Middle frontal gyrus (tissue), 1 donor: ENCODE measurements at regions not wholly inside any gene's neighbourhood (a gene's known extent, or its start where the extent isn't known, plus 50 kb on each side); places are given as distances from the start of the nearest gene placed in this dataset.

Experiments used
- DNase-seq: peaks from one replicate; pipeline ENCODE4 v3.0.0-alpha.2; 2015; ENCODE audit warnings: low spot score; ENCODE audit errors: extremely low spot score

- no peak for DNase-seq
These were observed 210.8 kb downstream of the TBXT start for GRCh38 chr6:165956874-165957273.

GRCh38 chr6:165952514-165952913, 215.1 kb downstream of the TBXT start:
- DNase-seq = no peak

GRCh38 chr6:165950316-165950715, 217.3 kb downstream of the TBXT start:
- no peak for DNase-seq

DNA sequence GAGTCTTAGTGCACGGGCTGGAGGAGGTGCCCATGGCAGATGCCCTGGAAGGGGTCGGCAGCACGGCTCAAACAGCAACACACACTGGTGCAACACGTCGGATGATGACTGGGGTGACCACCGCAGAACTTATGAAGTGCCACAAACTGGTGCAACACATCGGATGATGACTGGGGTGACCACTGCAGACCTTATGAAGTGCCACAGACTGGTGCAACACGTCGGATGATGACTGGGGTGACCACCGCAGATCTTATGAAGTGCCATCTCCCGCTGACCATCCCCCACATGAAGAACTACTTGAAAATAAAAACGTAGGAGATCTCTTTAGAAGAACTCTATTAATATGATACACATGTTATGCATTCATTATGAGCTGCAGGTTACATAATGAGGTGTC, 218.3 kb downstream of the TBXT start:
- DNase-seq = no peak

GRCh38 chr6:165944002-165944466, 223.6 kb downstream of the TBXT start:
- DNase-seq = no peak

DNA sequence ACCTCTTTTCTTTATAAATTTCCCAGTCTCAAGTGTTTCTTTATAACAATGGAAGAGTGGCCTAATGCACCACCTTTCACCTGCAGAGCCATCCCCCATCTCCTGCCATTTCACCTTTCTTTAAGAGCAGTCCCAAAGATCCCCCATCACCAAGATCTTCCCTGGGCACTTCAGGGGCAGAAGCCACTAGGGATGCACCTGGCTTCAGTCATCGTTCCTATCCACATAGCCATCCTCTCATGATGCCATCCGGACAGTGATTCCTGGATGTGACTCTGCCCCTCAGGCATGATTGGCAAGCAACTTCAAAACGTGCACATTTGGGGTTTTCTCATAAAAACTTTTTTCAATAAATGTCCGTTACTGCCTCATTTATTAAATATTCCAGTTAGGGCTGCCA, 225.9 kb downstream of the TBXT start:
- DNase-seq = no peak

- no peak for DNase-seq
These were observed 226.3 kb downstream of the TBXT start for GRCh38 chr6:165941249-165941775.

GRCh38 chr6:165940366-165940765, 227.3 kb downstream of the TBXT start:
- no peak for DNase-seq

DNA sequence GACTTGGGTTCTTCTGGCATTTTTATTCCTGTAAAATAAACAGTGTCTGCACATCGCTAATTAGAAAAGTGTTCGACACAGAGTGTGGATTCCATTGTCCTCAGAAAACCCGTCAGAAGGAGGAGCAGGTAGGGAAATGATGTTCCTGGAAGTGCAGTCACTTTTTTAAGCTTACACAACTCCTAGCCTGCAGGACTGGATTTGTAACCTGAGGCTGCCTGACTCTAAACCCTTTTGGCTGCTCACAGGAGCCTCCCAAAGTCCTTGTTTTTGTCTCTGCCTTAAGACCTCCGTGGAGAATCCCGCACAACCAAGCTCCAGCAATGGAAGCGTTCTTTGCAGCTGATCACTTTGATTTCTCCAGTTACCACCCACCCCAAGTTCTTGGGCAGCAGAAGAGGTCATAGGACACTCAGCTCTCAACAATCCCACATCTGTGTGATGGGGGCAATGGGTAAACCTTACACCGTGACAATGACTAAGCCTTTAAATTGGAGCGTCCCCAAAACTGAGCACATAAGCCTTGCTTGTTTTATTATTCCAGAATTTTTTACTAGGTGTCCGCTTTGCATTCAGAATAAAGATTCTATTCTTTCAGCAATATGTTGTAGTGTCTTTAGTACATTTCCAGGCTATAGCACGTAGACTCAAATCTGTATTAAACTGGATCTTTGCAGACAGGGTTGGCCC, 227.9 kb downstream of the TBXT start:
- no peak for DNase-seq

GRCh38 chr6:165939047-165939446, 228.6 kb downstream of the TBXT start:
- DNase-seq = no peak

- no peak for DNase-seq
These were observed 229.9 kb downstream of the TBXT start for GRCh38 chr6:165937564-165938358.

GRCh38 chr6:165936660-165937059, 231.0 kb downstream of the TBXT start:
- no peak for DNase-seq

DNA sequence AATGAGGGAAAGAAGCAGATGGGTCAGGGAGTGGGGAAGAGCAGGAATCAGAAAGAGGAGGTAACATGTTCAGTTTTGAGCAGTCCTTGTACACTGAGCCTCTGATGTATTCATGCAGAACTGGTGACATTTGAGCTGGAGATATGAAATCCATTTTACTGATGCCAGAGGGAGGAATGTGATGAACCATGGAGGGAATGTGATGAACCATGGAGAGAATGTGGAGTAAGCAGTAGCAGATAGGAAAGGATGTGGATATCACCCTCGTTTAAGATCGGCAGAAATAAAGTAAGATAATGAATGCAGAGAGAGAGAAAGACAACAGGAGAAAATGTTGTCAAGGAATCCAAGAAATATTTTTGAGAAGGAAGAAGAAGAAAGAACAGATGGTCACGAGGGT, 231.6 kb downstream of the TBXT start:
- DNase-seq = no peak

- no peak for DNase-seq
These were observed 236.0 kb downstream of the TBXT start for GRCh38 chr6:165931675-165932074.

GRCh38 chr6:165930668-165931214, 236.9 kb downstream of the TBXT start:
- no peak for DNase-seq

- DNase-seq = no peak
These were observed 238.0 kb downstream of the TBXT start for GRCh38 chr6:165929607-165930006.

DNA sequence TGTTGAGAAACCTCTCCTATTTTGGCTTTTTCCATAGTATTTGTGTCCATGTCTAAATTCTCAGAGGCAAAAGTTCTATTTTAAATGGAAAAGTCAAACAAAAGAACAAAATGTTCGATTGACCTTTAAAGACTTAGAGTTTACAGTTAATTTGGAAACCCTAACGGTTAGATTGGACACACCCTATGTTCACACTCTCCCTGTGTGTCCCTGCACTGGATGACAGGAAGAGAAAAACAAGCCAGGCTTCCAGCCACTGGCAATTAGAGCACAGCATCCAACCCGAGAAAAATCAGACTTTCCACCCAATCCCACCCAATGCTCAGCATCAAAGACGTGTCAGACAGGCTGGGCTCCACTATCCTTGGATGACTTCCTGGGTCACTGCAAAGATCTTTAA, 241.3 kb downstream of the TBXT start:
- no peak for DNase-seq

DNA sequence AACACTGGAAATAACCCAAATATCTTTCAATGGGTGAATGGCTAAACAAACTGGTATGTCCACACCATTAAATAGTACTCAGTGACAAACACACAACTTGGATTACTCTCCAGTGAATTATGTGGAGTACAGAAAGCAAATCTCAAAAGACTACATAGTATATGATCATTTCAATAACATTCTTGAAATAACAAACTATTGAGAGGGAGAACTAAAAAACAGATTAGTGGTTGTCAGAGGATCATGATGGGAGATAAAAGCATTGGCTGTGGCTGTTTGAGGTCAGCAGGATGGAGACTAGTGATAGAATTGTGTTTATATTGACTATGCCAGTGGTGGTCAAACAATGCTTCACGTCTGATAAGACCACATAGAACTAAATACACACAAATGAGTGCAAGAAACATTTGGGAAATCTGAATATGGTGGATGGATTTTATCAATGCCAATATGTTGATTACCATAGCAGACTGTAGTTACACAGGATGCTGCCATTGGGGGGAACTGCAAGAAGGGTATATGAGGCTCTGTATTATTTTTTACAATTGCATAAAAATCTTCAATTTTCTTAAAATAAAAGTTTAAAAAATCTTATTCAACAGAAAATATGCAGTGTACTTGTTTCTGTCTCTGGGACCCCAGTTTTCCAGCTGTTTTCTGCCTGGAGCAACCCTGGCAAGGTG, 242.0 kb downstream of the TBXT start:
- DNase-seq = no peak

DNA sequence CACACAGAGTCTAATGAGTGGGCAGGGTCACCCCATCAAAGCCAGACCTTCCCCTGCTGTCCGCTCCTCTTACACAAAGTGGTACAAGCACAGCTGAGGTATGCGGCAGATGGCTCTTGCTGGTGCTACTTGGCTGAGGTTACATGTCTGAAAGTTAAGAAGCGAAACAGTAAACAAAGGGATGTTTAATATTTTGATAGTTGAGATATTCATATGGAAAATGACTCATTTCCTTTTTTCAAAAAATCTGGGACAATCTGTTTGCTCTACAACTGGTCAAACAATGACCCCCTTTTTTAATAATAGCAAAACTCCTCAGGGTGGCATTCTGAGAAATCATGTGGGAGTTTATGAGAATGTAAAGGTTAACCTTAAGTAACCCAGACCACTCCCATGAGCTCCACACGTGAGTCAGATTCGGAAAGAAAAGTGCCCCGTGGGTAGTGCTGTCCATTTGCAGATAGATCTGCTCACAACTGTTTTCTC, 245.3 kb downstream of the TBXT start:
- no peak for DNase-seq

DNA sequence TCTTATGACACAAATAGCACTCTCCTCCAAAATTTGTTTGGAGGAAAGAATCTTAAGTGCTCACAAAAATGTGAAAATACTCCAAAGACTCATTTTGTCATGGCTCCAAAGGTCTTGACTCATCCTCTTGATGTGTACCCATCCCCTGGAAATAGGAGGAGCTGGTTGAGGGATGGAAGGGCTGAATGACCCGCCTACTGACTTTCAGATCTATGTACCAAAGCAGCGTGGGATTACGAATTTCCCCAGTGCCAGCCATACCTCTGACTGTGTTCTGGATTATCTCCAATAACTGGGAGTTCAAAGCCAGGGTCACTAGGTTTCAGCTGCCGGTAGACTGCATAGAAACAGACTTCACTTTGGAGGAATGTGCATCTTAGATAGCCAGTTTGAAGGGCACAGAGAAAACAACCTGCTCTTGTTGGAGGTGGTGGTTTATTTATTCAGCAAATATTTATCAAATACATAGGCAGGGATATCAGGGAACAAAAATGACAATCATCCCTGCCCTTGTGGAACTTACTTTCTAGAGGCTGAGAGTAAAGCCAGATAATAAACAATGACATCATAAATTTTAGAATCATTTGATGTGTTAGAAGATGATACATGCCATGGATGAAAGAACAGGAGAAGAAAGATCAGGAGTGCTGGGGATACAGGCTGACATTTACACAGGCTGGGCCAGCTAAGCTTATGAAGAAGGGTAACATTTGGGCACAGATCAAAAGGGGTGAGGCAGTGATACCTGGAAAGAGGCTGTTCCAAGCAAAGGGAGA, 246.6 kb downstream of the TBXT start:
- no peak for DNase-seq

- no peak for DNase-seq
These were observed 250.1 kb downstream of the TBXT start for GRCh38 chr6:165917576-165917975.
